ENCODE measurements at regions not wholly inside any gene's neighbourhood (a gene's known extent, or its start where the extent isn't known, plus 50 kb on each side); places are given as distances from the start of the nearest gene placed in this dataset.

DNA sequence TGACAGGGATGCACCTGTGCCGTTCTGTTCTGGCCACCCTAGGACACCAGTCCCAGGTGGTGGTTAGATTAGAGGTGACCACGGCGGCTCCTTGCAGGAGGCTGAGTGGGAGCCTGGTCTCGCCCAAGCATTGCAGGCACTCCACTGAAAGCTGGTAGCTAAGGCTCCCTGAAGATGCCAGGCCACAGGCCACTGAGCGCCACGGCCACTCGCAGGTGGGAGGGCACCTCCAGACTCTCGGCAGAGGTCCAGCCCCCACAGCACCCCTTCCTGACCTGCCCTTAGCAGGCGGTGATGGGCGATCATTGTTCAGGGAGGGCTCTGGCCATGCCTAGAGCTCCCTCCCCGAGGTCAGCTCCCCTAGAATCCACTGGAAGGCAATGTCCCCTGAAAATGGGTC lies 1270.2 kb downstream of the BRD1 start:
- DNase-seq, result no peak

DNA sequence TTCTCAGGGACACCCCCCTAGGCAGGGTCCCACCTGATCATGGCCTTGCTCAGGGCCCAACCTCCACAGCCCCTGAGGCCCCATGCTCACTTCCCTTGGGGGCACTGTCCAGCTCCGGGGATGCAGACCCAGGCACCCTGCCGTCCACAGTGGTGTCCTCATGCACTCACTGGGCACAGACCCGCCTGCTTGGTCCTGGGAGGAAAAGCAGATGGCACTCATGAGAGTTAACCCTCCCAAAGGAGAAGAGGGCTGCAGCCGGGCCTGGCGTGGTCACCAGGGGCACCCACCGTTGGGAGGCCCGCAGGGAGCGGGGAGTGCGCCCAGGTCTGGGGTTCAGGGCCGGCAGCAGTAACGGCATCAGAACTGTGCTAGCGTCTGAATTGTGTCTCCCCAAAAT lies 1270.9 kb downstream of the BRD1 start:
- DNase-seq, result no peak

DNA sequence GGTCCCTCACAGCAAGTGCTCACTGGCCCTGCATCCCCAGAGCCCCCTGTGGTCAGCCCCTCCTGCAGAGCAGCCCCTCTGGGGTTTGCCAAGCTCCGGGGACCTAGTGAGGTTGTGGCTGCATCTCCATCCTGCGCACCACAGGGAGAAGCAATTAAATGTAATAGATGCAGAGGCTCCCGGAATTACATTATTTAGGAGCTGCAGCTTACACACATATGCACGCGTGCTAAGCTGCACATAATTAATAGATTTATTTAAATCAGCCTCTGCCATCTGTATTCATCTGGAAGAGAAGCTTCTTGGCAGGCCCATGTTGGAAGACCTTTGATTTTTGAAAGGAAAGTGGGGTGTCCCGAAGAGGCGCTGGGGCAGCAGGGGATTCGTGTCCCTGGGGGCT lies 1271.5 kb downstream of the BRD1 start:
- DNase-seq, result no peak

DNA sequence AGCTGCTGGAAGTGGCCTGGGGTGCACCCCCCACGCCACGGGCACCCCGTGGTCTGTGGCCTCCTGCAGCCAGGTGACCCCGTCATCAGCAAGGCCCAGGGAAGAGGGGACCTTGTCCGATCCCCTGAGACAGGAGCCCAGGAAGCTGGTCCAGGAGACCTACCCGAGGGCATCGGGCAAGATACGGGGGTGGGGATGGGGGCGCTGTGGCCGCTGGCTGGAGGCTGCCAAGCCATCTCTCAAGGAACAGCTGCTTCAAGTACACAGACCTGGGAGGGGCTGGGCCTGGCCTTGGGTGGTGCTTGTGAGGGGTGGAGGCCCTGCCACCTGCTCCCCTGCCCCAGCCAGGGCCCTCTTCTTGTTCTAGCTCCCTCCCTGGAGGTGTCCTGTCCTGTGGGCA lies 1272.1 kb downstream of the BRD1 start:
- DNase-seq, result no peak

DNA sequence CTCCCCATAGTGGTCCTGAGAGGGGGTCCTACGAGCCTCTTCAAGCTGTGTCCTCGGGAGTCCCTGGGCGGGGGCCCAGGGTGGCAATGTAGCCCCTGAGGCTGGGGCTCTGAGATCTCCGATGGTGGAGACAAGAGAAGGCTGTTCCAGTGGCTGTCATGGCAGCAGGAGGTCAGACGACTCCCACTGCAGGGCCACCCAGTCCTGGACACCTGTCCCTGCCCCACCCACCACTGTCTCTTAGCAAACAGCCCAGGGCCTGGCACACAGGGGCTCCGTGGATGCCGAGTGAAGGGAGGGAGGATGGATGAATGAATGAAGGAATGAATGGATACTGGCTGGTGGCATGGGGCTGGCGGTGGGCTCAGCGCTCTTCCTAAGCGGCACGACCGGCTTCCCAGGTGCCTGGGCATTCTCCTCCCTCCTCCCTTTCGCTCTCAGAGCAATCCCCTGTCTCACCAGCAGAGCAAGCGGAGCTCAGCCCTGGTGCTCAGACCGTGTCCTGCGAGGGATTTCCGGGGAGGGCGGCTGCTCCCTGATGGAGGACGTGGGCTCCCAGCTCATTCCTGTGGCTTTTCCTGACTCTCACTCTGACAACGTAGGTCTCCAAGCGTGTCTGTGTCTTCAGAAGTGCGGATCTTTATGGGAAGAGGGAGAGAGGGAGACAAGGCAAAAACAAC lies 1272.6 kb downstream of the BRD1 start:
- no peak for DNase-seq

DNA sequence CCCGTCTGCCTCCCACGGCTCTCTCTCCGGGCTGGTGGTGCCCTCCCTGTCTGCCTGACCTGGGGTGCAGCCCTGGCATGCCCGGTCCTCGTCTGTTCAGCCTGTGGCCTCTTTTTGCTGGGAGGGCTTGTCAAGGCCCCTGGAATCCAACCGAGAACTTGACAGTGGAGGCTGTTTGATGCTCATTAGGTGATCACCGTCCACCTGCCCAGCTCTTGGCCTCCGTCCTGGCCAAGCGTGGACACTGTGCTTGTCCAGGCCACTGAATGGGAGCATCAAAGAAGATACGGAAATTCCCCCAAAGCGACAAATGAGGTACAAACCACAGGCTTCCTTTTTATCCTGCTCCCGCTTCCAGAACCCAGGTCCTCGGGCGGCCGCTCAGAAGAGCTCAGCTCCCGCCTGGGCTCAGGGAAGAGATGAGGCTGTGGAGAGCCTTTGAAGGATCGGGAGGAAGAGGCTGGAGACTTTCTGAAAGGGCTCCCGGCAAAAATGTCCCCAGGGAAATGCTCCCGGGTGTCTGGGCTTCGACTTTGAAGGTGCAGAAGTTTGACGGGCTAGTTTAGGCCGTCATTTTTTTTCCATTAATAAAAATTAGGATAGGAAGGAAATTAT lies 1273.9 kb downstream of the BRD1 start:
- no peak for DNase-seq

DNA sequence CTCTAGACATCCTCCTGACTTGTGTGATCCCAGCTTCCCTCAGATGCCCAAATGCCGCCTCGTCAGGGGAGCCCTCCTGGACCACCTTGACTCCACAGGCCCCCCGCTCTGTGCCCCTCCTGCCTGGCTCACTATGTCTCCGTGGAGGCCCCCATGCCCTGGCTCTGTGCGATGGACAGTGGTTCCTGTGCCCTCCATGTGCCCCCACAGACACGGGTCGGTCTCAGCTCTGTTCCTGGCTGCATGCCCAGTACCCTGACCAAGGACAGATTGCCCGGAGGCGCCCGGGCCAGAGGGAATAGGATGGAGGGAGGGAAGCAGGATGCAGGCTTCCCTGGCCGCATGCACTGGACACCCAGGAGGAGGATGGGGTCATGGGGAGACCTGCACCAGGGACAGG lies 1274.6 kb downstream of the BRD1 start:
- DNase-seq, result no peak

DNA sequence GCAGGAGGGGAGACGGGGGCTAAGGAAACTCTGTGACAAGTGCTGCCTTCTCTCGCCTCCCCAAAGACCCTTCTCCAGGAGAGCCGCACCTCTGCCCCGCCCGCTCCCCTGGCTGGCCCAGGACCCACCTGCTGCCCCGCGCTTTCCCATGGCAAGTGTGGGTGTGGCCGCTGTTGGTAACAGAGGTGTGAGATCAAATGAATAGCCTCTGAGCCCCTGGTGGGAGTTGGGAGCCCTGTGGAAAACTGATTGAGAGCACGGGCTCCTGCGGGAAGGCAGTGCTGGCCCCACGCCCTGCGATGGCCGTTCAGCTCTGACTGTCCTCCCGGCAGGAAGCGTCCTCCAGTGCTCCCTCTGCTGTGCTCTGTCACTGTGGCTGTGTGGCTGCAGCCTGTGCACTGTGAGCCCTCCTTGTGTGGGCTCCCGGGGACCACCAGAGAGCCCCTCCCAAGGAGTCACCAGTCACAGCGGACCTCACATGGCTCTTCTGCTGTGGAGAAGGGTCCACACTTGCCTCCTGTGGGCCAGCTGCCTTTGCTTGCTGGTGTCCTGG lies 1275.9 kb downstream of the BRD1 start:
- DNase-seq, result no peak

DNA sequence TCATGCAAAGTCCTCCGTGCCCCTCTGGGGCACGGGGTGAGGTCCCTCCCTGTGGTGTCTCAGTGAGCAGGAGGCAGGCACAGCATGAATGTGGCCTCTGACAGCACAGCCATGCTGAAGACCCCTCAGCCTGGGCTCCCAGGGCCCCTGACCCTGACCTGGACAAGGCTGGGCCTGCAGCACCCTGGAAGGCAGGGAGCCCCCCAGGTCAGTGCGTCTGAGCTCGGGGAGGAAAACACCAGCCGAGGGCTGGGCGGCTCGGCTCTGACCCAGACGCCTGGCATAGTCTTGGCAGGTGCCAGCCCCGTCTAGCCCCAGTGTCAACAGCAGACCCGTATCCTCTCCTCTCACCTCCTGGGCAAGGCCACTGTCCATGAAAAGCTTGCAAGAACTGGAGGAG lies 1276.6 kb downstream of the BRD1 start:
- DNase-seq, result no peak

DNA sequence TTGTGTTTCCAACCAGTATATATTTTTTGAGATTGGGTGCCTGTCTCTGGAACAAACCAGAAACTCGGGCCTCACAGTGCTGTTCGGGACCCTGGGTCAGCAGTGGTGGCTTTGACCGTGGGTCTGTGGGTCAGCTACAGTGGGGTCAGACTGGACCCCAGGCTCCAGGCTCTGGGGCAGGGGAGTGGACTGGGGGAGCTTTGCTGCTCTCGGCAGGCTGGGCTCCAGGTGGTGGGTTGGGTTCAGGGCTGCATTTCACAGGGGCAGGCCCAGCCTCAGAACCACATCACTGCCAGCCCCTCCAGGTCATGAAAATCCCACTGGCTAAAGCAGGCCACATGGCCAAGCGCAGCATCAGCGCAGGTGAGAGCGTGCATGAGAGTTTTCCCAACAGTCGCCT lies 1279.3 kb downstream of the BRD1 start:
- DNase-seq, result no peak

DNA sequence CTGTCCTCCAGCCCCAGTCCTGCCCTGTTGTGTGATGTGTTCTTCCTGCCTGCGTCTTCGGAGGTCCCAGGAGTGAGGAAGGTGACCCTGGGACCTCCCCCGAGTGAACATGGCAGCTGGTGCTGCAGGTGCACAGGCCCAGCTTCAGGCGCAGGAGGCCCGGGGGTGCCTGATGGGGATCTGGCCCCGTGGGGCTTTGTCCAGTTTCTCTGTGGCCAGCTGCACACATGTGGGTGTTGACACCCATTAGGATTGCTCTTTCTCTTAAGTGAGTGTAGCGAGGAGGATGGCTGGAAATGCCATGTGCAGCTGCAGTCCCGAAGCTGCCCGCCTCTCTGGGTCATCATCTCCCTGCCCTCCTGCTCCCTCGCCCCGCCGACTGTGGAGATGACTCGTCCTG lies 1279.7 kb downstream of the BRD1 start:
- no peak for DNase-seq

DNA sequence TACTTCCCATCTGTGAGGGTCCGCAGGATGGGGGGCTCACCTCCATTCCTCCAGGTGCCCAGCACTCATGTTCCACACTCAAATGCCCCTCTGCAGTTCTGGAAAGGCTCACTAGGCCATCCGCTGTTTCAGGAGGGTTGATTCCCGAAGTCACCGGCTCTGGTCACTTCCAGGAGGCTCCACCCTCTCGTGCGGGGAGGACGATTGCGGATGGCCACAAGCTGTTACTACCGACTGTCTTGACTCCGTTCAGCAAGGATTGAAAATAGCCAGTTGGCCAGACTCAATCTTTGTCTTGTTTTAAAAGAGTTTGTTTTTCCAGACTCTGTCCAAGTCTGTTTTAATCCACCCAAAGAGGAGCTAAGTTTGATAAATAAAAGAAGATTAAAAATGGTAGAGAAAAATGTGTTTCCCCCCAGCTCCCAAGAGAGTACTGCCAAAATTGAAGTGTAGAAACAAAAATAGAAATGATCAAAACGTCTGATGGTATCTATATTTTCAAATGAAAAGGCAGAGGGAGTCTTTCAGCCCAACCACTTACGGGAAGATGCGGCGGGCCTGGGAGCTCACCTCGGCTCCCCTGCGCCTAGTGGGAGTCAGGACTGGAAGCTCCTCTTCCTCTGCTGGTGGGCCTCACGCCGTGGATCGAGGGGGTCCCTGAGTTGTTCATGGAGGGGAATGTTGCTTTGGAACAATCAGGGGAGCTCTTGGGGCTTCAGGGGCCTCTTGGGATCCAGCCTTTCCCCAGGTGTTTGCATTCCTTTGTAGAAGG lies 1280.8 kb downstream of the BRD1 start:
- no peak for DNase-seq

DNA sequence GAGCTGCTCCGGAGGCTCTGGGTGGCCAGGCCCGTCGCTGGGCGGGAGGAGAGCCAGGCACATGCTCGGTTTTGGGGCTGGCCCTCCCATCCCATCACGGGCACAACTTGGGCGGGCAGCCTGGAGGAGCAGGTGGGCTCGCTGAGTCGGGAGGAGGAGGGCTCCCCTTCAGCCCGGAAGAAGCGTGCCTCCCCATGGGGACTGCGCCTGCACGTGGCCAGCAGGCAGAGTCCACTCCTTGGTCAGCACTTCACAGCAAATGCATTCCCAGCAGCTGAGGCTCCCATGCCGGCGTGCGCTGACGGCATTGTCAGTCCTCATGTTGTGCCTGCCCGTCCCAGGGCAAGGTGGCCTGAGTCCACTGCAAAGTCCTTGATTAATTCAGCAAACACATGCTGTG lies 1281.7 kb downstream of the BRD1 start:
- no peak for DNase-seq

DNA sequence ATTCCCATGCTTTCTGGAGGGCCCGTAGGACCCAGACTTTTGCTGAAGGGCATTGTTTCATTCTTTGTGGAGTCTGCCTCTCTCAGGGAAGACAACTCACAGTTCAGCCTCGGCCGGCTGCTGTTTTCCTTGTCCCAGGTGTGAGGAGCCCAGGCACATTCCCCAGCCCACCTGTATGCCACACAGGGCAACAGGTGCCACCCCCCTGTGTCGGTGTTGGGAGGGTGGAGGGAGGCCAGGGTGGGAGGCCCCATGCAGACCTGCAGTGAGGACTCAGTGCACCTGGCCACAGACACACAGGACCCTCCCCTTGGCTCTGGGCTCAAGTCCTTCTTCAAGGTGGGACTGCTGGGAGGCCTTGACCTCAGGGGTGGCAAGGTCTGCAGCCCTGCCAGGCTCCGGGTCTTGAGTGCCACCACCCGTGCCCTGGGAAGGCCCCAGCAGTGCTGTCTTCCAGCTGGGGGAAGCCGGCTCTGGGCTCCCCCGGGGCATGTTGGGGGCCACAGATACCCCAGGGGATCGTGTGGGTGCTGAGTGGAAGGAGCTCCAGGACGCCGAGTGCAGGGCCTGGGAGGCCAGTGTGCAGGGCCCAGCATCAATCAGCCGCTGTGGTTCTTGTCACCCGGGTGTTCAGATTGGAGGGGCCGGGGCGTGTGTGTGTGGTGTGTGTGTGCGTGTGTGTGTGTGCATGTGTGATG lies 1286.1 kb downstream of the BRD1 start:
- no peak for DNase-seq

DNA sequence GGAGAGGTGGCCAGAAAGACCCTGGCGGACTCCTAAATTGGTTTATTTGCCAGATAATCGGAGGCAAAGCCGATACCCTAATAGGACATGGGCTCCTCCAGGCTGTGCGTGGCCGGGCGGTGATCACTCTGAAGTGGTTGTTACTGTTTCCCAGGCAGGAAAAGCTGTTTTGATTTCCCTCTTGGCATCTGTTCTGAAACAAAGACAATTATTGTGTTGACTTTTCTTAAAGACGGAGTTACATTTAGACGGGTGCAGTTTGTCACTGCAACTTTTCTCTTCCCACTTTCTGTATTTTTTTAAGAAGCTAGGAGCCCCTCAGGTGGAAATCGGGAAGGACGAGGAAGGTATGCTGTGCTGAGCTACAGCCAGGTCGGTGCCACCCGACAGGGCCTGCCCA lies 1288.4 kb downstream of the BRD1 start:
- DNase-seq, result no peak

DNA sequence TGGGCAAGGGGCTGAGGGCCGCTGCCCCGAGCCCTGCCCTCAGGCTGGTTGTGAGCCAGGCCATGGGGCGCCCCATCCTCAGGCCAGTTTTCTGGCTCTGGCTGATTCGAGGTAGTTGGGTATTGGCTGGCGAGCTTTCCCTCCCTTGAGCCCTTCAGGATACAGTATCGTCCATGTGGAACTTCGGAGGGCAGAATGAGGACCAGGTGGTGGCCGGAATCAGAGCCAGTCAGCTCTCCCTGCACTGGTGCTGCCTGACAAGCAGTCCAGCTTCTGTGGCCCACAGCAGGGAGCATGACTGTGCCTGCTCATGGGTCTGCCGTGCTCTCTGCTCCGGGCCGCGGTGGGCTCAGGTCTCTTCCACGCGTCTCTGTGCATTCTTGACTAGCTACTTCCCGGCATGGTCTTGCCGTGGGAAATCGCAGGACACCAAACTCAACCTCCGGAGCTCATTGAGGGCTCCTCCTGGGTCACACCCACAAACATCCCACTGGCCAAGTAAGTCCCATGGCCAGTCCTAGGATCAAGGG lies 1289.3 kb downstream of the BRD1 start:
- DNase-seq, result no peak

DNA sequence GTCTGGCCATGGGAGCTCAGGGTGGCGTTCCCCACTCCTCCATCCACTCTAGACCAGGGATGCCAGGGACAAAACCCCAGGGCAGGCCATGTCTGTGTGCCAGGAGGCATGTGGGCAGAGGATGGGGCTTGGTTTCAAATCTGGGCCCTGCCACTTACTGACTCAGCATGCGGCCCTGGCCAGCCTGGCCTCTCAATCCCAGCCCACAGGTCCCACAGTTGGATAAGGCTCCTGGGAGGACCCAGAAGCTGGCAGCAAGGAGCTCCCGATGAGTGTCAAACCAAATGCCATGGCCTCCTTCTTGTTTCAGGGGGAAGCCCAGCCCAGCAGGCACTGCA lies 1290.4 kb downstream of the BRD1 start:
- no peak for DNase-seq

DNA sequence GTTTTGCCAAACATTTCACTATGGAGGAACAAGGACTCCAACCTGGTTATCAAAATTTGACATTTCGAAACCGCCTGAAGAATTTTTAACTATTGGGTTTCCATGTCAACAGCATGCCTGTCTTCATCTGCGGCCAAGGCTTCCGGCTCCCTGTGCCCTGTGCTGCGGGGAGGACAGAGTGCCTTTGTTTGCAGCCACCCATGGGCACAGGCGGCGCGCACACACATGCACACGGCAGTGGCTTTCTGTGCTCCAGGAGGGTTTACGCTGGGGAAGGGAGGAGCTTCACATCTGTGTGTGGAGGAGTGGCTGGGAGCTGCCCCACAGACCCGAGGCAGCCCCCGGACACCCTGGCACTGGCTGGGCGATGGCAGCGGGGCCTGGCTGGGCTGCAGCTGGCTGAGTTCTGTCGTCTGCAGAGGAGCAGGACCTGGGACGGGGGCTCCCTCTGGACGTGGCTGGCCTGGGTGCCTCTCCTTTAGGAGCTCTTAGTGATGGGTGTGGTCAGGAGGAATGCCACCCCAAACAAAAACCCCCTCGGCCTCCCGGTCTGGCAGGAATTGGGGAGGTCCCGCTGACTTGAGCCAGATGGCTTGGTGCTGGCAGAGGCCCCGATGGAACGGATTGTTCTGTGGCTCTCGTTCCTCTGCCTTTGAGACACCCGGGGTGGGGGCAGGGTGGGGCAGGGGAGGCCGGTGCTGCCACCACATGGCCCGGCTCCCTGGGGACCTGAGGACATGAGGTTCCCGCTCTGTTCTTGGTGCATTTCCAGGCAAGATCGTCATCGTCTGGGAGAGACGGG lies 1290.9 kb downstream of the BRD1 start:
- DNase-seq, result no peak

DNA sequence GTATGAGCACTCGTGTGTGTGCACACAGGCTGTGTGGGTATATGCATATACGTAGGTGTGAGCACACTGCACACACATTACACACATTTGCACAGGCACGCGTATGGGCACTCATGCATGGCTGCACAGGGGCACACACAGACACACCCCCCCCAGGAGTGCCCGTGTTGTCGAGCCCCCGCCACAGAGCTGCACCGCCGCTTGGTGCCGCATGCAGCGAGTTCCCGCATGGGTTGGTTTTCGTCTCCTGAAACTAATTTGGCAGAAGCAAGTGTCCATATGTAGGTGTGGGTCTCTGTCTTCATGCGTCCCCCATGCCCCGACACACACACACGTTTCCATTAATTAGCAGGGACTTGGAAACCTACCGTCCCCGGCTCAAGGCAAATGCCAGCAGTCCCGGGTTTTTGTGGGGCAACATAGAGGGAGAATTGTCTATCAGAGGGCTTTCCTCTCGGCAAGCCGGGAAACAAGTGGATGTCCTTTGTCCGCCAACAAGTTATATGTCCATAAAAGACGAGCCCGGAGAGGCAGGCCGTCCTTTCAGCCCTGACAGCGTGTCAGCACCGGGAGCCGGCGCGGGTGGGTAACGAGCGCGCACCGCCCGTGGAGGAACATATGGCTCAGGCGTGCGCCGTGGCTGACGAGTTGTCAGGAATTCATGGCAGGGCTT lies 1291.7 kb downstream of the BRD1 start:
- no peak for DNase-seq

DNA sequence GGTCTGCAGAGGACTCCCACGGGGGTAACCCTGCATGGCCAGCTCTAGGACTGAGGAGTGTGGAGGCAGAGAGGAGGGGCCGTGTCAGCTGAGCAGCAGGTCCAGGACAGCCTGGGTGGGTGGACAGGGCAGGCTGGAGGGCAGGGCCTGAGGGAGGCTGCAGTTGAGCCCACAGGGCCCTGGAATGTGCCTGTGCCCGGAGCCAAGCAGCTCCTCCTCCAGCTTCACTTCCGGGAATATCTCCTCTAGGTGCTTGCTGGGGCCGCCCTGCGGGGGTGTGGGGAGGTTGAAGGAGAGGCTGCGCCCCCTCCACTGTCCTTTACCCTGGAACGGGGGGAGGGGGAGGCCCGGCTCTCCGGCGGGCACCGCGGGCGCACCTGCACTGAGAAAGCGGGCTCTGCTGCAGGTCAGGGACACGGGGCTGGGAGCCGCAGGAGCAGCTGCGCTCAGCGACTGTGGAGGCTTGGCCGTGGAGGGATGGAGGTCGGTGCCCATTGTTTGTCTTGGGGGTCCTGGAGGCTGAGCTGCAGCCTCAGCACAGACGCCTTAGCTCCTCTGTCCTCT lies 1293.2 kb downstream of the BRD1 start:
- no peak for DNase-seq

DNA sequence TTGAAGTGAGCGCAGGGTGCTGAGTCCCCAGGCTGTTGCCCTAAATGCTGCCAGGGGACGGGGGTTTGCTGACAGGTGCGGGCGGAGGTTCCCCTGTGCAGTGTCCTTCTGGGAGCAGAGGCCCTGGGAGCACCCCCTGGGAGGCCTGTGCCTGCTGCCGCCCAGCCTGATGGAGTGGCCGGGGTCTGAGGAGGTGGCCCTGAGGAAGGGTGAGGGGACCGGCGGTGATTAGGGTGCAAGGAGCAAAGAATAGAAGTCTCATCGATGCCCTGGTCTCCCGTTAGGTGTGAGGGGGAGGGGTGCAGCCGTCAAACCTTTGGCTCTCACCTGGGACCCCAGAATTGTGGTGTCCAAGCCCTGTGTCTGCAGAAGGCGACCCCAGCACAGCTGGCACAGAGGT lies 1294.7 kb downstream of the BRD1 start:
- DNase-seq, result no peak

All from skin of body (tissue), 1 donor.